Thyroid gland (tissue), 4 donors: ENCODE measurements at regions not wholly inside any gene's neighbourhood (a gene's known extent, or its start where the extent isn't known, plus 50 kb on each side); places are given as distances from the start of the nearest gene placed in this dataset.

ENCODE experiments used
- CTCF ChIP-seq, 6 experiments: fragments of 200-600 bp in 3 of 6; fragments of 450-650 bp in 3 of 6; sonication (generic) in 3 of 6; IDR thresholded peaks; one replicate each; pipeline ENCODE4 v1.5.1; 2016 to 2019; ENCODE audit warnings: antibody characterized with exemption in 6 of 6, mild to moderate bottlenecking in 2 of 6, inconsistent platforms in 1 of 6, moderate library complexity in 1 of 6
- POLR2A ChIP-seq, 2 donors: fragments of 450-650 bp; IDR thresholded peaks; one replicate each; pipeline ENCODE4 v1.6.1; 2017; ENCODE audit warnings: antibody characterized with exemption in 2 of 2, mild to moderate bottlenecking in 2 of 2, moderate library complexity in 1 of 2

- TF ChIP-seq CTCF (IDR thresholded peaks at IDR 0.05) (no peak), POLR2A (IDR thresholded peaks at IDR 0.05) (no peak)
Observed at GRCh38 chr2:13390676-13391075, 673.9 kb downstream of the TRIB2 start.
